Cardiac fibroblast (primary cell): ENCODE measurements at regions not wholly inside any gene's neighbourhood (a gene's known extent, or its start where the extent isn't known, plus 50 kb on each side); places are given as distances from the start of the nearest gene placed in this dataset.
"Not testable (repeated sequence)": the region's sequence is repeated elsewhere in the genome, so short reads cannot be mapped to it uniquely, and the experiment has no call there.

Experiments
- DNase-seq, 2 donors: peaks; one replicate each; pipeline versions ENCODE4 v3.0.0 to v3.0.0-alpha.2; 2010; ENCODE audit warnings: low read depth in 2 of 2
- H3K4me3 ChIP-seq, 2 donors: replicated peaks in 1 of 2; 1 replicate in 1 of 2; 2 replicates in 1 of 2; pipeline ENCODE4 v1.5.1; 2011; ENCODE audit warnings: low read depth in 2 of 2, low read length in 2 of 2, mild to moderate bottlenecking in 2 of 2, moderate library complexity in 1 of 2
- TF ChIP-seq, protein P1 (sequence below): IDR thresholded peaks from one replicate; pipeline ENCODE4 v1.5.1; 2011; ENCODE audit warnings: low read depth, mild to moderate bottlenecking, low read length, inconsistent platforms

DNA sequence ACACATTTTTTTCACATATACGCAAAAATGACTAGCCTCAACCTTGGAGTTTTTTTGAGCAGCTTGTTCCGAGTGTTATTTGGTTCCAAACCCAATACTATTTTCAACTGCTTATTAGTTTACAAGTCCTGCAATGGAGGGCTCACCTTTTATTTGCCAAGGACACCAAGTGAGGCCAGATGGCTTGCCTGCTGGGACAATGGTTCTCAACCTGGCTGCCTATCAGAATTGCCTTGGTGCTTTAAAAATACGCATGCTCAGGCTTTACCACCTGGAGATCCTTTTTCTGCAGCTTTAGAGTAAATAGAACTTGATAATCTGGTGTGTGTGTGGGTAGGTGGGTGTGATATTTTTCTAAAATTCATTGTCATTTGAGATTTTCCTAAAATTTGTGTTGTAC, 276.8 kb downstream of the MTERF1 start:
- H3K4me3 ChIP-seq = no peak overlapping the region
- TF ChIP-seq, protein P1, sequence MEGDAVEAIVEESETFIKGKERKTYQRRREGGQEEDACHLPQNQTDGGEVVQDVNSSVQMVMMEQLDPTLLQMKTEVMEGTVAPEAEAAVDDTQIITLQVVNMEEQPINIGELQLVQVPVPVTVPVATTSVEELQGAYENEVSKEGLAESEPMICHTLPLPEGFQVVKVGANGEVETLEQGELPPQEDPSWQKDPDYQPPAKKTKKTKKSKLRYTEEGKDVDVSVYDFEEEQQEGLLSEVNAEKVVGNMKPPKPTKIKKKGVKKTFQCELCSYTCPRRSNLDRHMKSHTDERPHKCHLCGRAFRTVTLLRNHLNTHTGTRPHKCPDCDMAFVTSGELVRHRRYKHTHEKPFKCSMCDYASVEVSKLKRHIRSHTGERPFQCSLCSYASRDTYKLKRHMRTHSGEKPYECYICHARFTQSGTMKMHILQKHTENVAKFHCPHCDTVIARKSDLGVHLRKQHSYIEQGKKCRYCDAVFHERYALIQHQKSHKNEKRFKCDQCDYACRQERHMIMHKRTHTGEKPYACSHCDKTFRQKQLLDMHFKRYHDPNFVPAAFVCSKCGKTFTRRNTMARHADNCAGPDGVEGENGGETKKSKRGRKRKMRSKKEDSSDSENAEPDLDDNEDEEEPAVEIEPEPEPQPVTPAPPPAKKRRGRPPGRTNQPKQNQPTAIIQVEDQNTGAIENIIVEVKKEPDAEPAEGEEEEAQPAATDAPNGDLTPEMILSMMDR = no peak
- DNase-seq = no peak

DNA sequence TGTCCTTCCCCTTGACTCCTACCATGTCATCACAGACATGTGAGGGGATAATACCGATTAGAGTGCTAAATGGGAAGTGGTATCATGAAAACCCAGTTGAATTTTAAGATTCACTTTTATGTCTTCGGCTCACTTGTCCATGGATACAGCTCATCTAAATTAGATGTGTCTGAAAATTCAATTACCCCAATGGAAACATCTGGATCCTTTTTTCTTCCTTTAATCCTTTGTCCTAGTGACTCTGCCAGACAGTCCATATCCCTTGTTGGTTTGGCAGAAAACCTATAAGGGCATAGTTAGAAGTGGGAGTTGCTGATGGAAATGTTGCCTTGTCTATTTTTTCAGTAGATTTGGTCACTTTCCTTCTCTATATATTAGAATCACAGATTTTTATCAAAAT, 271.9 kb downstream of the MTERF1 start:
- DNase-seq = no peak
- TF ChIP-seq, protein P1 = no peak
- no peak overlapping the region for H3K4me3 ChIP-seq

DNA sequence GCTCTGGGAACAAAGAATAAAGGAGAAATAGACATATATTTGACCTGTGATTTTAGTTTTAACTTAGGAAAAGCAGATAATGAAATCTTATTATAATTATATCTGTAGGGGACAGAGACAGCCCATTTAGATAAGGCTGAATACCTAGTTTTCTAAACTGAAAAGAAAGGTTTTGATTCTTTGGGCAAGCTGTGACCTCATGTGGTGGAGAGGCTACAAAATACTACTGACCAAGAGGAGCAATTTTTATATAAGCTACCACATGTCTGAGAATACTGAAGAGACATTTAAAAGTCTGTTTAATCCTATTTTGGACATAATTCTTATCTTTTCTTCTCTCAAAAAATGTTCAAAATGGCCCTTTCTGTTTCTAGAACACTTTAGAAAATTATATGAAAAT, 271.0 kb downstream of the MTERF1 start:
- no peak for DNase-seq
- no peak overlapping the region for H3K4me3 ChIP-seq
- TF ChIP-seq, protein P1 = no peak

DNA sequence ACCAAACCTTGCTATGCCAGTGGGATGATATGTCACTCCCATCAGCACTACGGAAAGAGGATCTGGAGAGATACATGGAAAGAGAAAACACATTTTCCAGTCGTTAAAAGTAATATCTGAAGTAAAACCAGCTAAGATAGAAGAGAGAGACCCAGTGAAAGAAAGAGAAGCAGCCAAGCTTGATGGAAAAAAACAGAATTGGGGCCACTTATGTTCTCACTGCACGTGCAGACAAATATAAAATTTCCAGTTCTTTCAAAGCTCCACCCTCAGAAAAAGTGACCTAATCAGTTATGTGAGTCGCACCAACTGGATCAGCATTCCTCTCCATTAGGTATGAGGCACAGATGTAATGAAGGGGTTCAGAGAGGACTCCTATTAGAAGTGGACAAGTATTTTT, 266.1 kb downstream of the MTERF1 start:
- TF ChIP-seq, protein P1 = no peak
- no peak overlapping the region for H3K4me3 ChIP-seq
- DNase-seq = no peak

DNA sequence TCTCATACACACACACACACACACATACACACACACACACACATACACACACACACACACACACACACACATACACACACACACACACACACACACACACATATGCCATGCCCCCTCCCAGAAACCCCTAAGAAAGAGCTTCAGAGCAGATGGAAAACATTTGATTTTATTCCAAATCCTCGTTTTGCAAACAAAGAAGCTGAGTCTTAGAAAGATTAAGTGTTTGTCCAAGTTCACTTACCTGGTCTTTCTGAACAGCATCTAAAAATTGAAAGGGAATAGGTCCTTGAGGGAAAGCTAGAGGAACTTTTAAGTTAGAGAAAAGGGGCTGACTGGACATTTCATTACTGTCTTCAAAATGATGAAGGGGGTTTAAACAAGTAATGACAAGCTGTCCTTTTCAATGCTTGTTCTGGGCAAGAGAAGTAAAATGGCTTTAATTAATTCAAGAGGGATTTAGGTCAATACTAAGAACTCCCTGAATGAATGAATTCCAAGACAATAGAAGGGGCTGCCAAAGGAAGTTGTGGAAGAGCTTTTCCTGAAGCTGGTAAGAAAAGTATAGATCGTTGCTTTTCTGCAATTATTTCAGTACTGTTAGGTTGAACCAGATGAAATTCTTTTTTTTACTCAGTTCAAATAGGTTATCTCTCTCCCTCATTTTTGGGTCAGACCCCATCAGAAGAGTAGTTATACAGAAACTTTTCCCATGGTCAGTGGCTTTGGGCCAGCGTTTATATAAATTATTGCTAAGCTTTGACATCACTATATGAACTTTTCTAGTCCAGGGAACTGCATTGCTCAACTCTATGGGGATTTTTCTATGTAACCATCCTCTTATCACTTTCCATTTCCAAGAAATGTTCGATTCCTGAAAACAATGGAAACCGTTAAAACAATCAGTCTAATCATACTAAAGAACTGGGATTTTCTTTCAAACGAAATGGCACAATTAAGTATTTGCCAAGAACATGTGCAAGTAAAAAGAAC, 261.4 kb downstream of the MTERF1 start:
- H3K4me3 ChIP-seq = no peak overlapping the region
- peak in 1 of 2 donors; percentile 32 for DNase-seq
- TF ChIP-seq, protein P1 = no peak

DNA sequence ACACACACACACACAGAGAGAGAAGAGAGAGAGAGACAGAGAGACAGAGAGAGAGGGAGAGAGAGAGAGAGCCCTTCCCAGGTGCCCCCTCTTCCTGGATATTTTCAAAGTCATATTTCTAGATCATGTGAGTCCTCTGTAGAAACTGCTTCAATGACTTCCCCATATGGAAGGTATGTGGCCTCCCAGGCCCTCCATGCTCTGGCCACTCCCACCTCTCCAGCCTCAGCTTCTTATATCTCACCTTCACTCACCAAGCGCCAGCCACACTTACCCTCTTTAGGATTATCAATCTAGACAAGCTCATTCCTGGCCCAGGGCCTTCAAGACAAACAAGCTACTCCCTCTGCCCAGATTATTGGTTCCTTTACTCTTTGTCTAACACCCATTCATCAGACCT, 259.7 kb downstream of the MTERF1 start:
- DNase-seq = no peak
- no peak overlapping the region for H3K4me3 ChIP-seq
- TF ChIP-seq, protein P1 = no peak

DNA sequence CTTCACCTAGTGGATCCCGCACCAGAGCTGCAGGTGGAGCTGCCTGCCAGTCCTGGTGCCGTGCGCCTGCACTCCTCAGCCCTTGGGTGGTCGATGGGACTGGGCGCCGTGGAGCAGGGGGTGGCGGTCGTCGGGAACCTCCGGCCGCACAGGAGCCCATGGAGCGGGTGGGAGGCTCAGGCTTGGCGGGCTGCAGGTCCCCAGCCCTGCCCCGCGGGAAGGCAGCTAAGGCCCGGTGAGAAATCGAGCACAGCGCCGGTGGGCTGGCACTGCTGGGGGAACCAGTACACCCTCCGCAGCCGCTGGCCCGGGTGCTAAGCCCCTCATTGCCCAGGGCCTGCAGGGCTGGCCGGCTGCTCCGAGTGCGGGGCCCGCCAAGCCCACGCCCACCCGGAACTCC, 253.2 kb downstream of the MTERF1 start:
- not testable (repeated sequence) for H3K4me3 ChIP-seq, DNase-seq
